BJ (cell line): ENCODE measurements at regions not wholly inside any gene's neighbourhood (a gene's known extent, or its start where the extent isn't known, plus 50 kb on each side); places are given as distances from the start of the nearest gene placed in this dataset.

Source experiments
- CTCF ChIA-PET: fragments of 350-600 bp; formaldehyde crosslinking; extraction: SDS; loops from one replicate; lab custom pipeline; 2021; ENCODE audit warnings: antibody characterized with exemption, inconsistent platforms; lab: Yijun Ruan, JAX
- POLR2A ChIA-PET: fragments of 300-600 bp; sonication (Branson Sonifier 250); formaldehyde crosslinking; extraction: SDS; loops from one replicate; lab custom pipeline; 2021; ENCODE audit warnings: antibody characterized with exemption; lab: Charles Lee
- DNase-seq: peaks from one replicate; pipeline ENCODE4 v3.0.0-alpha.2; 2011; ENCODE audit warnings: low read depth
- H3K27me3 ChIP-seq: 2 replicates; pipeline ENCODE4 v1.6.0; 2011; ENCODE audit warnings: low read length; ENCODE audit not compliant: control insufficient read depth, insufficient read depth
- H3K36me3 ChIP-seq: 2 replicates; pipeline ENCODE4 v1.5.1; 2011; ENCODE audit warnings: low read length; ENCODE audit not compliant: control insufficient read depth, insufficient read depth
- H3K4me3 ChIP-seq: 2 replicates; pipeline ENCODE4 v1.5.1; 2011; ENCODE audit warnings: low read depth, mild to moderate bottlenecking, control low read depth, low read length
- TF ChIP-seq, protein P1 (sequence below): IDR thresholded peaks from 2 replicates; pipeline ENCODE4 v1.5.1; 2011; ENCODE audit warnings: low read depth, mild to moderate bottlenecking, control low read depth, inconsistent platforms, low read length, moderate library complexity; ENCODE audit not compliant: insufficient read depth

DNA sequence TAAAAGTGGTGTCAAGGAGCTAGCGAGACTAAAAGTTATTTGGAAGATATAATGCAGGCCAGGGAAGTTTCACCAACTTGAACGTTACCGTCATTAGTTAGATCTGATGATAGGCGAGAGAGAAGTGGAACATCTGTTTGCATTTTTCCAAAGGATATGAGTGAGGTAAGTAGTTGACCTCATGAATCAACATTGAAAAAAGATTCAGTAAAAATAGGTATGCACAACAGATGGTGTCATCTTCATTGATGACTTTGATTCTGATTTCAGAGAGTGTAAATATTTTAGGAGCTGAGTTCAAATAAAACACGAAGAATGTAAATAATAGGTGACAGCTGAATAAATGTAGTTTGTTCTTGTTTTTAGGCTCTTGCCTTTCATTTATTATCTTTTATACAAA is 998.9 kb upstream of the CDH6 start:
- TF ChIP-seq, protein P1, sequence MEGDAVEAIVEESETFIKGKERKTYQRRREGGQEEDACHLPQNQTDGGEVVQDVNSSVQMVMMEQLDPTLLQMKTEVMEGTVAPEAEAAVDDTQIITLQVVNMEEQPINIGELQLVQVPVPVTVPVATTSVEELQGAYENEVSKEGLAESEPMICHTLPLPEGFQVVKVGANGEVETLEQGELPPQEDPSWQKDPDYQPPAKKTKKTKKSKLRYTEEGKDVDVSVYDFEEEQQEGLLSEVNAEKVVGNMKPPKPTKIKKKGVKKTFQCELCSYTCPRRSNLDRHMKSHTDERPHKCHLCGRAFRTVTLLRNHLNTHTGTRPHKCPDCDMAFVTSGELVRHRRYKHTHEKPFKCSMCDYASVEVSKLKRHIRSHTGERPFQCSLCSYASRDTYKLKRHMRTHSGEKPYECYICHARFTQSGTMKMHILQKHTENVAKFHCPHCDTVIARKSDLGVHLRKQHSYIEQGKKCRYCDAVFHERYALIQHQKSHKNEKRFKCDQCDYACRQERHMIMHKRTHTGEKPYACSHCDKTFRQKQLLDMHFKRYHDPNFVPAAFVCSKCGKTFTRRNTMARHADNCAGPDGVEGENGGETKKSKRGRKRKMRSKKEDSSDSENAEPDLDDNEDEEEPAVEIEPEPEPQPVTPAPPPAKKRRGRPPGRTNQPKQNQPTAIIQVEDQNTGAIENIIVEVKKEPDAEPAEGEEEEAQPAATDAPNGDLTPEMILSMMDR, result no peak
- ChIA-PET CTCF (no interaction called here), POLR2A (no interaction called here)
- DNase-seq, result no peak
- Histone ChIP-seq H3K36me3 (no peaks in the 10 kb centered on the region), H3K27me3 (no peaks in the 10 kb centered on the region), H3K4me3 (no peak overlapping the region)

DNA sequence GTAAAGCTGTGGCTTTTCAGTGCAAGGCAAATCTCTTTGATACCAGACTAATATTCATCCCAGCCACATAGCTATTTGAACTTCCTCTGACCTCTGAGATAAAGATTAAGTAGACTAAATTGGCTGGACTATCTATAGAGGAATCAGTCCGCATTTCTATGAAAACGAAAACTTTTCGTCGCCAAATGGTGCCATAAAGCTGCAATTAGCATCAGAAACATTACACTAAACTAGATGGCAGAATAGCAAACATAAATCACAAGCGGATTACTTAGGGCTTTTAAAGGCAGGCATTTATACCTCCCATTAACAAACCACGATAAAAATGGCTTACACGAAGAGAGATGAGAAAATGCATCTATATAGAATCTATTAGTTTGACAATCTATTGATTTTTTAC is 1009.7 kb upstream of the CDH6 start:
- Histone ChIP-seq H3K4me3 (no peak overlapping the region), H3K36me3 (no peaks in the 10 kb centered on the region), H3K27me3 (no peaks in the 10 kb centered on the region)
- ChIA-PET POLR2A (no interaction called here), CTCF (no interaction called here)
- DNase-seq, result no peak
- TF ChIP-seq, protein P1, result no peak

DNA sequence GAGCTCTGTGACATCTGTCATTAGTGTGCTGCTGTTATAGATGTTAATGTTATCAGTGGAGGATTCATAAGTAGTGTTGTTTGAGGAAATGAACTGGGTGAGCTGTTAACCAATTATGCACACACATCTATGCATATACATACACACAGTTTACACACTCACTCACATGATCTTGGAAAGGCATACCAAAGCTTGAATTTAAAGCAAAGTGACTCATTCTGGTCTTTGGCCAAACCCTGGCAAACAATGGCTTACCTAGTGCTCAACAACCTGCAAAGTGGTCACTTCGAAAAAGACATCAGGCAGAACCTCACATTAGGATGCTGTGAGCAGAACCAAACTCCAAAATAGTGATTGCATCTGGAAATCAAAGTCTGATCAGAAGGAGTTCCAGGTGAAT is 1037.3 kb upstream of the CDH6 start:
- Histone ChIP-seq H3K27me3 (no peaks in the 10 kb centered on the region), H3K36me3 (no peaks in the 10 kb centered on the region), H3K4me3 (no peak overlapping the region)
- TF ChIP-seq, protein P1, result no peak
- POLR2A ChIA-PET, result no interaction called here
- DNase-seq, result no peak
- CTCF ChIA-PET, result interaction anchor here (0.6 kb wide), 1 partner anchor 463 kb away, joined by 3 read pairs; no protein-coding TSS in a partner anchor

DNA sequence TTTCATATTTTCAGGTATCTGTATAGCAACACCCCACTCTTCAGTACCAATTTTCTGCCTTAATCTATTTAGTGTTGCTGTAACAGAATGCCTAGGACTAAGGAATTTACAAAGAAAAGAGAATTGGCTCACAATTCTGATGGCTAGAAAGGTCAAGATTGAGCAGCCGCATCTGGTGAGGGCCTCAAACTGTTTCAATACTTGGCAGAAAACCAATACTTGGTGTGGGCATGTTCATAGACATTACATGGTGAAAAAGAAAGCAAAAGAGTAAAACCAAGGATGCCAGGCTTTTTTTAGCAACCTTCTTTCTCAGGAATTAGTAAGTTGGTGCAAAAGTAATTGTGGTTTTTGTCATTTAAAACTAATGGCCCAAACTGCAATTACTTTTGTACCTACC is 1041.1 kb upstream of the CDH6 start:
- Histone ChIP-seq H3K36me3 (no peaks in the 10 kb centered on the region), H3K4me3 (no peak overlapping the region), H3K27me3 (no peaks in the 10 kb centered on the region)
- no peak for DNase-seq
- ChIA-PET CTCF (no interaction called here), POLR2A (no interaction called here)
- TF ChIP-seq, protein P1, result no peak

DNA sequence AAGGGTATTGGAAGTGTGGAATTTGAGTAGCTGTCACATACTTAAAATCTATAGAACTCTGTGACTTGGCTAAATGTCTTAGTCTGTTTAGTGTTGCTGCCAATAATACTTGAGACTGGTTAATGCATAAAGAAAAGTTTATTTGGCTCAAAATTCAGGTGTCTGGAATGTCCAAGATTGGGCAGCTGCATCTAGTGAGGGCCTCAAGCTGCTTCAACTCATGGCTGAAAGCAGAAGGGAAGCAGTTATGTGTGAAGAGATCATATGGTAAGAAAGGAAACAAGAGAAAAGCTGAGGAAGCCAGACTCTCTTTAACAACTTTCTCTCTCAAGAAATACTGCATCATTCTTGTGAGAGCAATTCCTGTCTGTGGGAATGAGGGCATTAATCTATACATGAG is 1043.3 kb upstream of the CDH6 start:
- ChIA-PET CTCF (no interaction called here), POLR2A (no interaction called here)
- TF ChIP-seq, protein P1, result no peak
- H3K36me3 ChIP-seq, result no peaks in the 10 kb centered on the region
- no peak for DNase-seq
- no peak overlapping the region for H3K4me3 ChIP-seq
- H3K27me3 ChIP-seq, result no peaks in the 10 kb centered on the region
